Left colon (tissue), 2 donors: ENCODE measurements at regions not wholly inside any gene's neighbourhood (a gene's known extent, or its start where the extent isn't known, plus 50 kb on each side); places are given as distances from the start of the nearest gene placed in this dataset.
"Not testable (repeated sequence)": the region's sequence is repeated elsewhere in the genome, so short reads cannot be mapped to it uniquely, and the experiment has no call there.

ENCODE experiments used
- ATAC-seq: fragments of 200-7000 bp; cut with Tn5 transposase; one replicate; pipeline ENCODE4 v1.9.1; 2020; ENCODE audit warnings: mild to moderate bottlenecking, moderate library complexity
- DNase-seq, 2 donors: peaks; one replicate each; pipeline ENCODE4 v3.0.0-alpha.2; 2020
- intact Hi-C, 2 donors: fragments of 100-400 bp; cut with DNase I in 1 of 2; cut with micrococcal nuclease in 1 of 2; formaldehyde crosslinking; loops; one replicate each; pipeline versions ENCODE4 v1.11.2 to v1.14.0; 2022; cut with DNase I, micrococcal nuclease
- donor health status: DM: no; HTN: no; CAD: no.
- donor health status: DM: yes; HTN: yes; CAD: no.

GRCh38 chr17:52606098-52606497, 447.6 kb upstream of the CA10 start:
- no peak for DNase-seq
- intact Hi-C loops, result no loop called here

GRCh38 chr17:52604105-52604504, 445.6 kb upstream of the CA10 start:
- intact Hi-C loops, result no loop called here
- no peak for DNase-seq
- no peak for ATAC-seq

More at GRCh38 chr17:52606098-52606497, 447.6 kb upstream of the CA10 start:
- no peak for ATAC-seq

GRCh38 chr17:52597452-52598215, 439.1 kb upstream of the CA10 start:
- intact Hi-C loops, result not testable (repeated sequence)
- DNase-seq, result peak in 1 of 2 donors; percentile 20
- ATAC-seq, result peak; percentile 56

GRCh38 chr17:52594516-52594915, 436.0 kb upstream of the CA10 start:
- no peak for ATAC-seq
- intact Hi-C loops, result no loop called here
- no peak for DNase-seq

- DNase-seq (no peak), ATAC-seq (no peak)
- intact Hi-C loops, result no loop called here
These were observed 388.5 kb upstream of the CA10 start for GRCh38 chr17:52546990-52547389.

DNA sequence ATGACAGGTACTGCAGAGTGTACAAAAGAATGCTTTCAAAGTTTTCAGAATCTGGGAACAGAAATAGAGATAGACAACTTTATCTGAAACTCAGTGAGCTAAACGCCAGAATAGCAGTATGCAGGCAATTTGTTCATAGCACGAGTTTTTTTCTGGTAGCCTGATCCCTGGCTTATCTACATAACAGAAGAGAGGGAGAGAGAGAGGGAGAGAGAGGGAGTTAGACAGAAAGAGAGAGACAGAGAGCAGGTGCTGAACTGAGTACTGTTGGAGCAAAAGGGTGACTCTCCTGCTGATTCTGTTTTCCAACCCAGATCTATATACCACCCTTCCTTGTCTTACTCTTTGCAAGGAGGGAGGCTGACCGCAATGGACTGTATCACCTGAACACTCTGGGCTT, 388.0 kb upstream of the CA10 start:
- no peak for DNase-seq
- intact Hi-C loops, result no loop called here
- ATAC-seq, result no peak

- ATAC-seq, result no peak
- intact Hi-C loops, result no loop called here
- DNase-seq, result no peak
These were observed 378.9 kb upstream of the CA10 start for GRCh38 chr17:52537421-52537820.

DNA sequence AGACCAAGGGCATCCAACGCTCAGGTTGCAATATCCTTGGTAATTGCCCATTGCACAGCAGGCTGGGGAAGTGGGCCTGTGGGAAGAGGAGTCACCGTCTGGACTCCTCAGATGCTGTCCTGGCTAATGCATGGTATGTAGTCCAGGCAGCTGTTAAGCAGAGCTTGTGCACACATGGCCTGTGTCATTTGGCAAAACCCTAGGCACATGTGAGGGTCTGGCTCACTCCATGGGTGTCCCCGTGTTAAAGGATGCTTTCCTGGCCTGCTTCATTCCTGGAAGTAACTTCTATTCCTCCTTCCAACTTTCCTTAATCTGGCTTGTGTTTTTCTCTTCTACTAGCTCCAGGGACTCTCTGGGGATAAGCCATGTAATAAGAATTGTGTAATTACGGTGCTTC, 378.0 kb upstream of the CA10 start:
- no peak for ATAC-seq
- intact Hi-C loops, result no loop called here
- peak in 1 of 2 donors; percentile 23 for DNase-seq

GRCh38 chr17:52532373-52532772, 373.9 kb upstream of the CA10 start:
- intact Hi-C loops, result no loop called here

DNA sequence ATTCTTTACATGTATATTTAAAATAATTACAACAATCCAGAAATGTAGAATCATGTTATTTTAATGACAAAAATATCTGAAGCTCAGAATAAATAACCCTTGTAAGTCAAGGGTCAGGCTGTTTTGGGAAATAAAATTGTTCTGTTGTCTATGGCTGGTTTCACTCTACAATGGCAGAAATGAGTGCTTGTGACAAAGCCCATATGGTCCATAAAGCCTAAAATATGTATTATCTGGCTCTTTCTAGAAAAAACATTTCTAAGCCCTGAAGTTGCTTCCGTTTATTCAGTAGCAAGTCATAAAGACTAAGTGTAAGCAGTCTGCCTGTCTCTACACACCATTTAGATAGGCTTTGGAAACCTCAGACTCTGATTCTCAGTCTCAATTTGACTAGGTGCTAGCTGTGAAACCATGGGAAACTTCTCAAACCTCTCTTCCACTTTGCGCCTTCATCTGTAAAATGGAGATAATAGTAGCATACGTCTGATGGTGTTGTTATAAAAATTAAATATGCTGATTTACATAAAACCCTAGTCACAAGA, 365.7 kb upstream of the CA10 start:
- no peak for DNase-seq
- intact Hi-C loops, result no loop called here
- no peak for ATAC-seq

More at GRCh38 chr17:52532373-52532772, 373.9 kb upstream of the CA10 start:
- ATAC-seq, result no peak
- no peak for DNase-seq

DNA sequence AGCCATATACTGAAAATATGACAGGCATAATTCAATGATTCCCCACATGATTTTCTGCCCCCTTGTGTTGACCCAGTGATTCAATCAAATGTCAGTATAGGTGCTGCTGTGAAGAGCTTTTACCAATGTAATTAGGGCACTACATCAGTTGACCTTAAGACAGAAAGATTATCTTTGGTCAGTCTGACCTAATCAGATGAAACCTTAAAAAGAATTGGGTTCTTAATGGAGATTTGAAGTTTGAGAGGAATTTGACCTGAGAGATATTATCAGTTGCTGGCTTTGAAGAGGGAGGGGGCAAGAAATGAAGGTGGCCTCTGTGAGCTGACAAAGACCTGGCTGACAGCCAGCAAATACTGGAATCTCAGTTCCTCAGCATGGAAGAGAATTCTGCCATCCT, 358.7 kb upstream of the CA10 start:
- DNase-seq (no peak), ATAC-seq (no peak)
- intact Hi-C loops, result no loop called here

DNA sequence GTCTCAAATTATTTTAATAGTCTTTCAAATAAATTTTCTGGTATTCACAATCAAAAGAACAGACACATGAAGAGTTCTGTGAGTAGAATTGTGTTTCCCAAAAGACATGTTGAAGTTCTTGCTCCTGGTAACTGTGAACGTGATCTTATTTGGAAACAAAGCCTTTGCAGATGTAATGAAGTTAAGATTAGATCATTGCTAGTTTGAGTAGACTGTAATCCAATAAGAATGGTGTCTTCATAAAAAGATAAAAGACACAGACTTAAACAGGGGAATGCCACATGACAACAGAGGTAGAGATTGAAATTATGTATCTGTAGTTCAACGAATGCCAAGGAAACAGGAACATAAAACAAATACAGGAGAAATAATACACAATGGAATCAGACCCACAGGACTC, 357.4 kb upstream of the CA10 start:
- DNase-seq (no peak), ATAC-seq (no peak)
- intact Hi-C loops, result no loop called here

DNA sequence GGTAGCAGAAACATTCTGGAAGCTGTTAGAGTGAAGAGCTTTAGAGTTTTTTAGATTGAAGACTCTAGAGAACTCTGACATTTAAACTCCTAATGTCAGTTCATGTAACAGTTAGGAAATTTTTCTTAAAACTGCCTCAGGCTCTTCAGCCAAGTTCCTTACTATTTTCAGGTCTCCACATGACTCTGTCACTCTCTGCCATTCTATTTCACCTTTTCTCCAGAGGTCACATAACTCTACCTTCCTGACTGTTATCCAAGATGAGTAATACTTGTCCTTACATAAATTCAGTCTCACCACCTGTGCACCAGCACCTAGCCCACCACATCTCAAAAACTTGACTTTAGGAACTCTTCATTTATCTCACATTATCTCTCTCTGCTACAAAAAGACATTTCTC, 347.1 kb upstream of the CA10 start:
- intact Hi-C loops, result no loop called here
- no peak for ATAC-seq
- DNase-seq, result no peak

- ATAC-seq (no peak), DNase-seq (no peak)
- intact Hi-C loops, result no loop called here
These were observed 345.6 kb upstream of the CA10 start for GRCh38 chr17:52504081-52504480.

DNA sequence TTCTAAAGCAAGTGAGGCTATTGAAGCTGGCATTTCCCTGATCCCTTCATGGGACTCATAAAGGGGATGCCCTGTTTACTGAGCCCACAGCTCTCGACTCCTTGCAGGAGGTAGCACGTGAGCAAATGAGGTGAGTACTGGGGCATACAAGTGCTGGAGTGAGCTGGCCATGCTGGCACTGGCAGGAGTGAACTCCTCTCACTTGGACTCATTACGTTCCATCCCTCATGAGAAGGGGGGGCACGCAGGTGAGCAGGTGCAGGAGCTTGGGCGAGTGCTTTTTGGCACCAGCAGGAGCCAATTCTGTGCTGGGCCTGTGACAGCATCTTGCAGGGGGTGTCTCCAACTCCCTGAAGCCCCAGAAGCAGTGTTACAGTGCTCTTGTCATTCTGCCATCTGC, 337.1 kb upstream of the CA10 start:
- no peak for DNase-seq
- no peak for ATAC-seq
- intact Hi-C loops, result no loop called here

DNA sequence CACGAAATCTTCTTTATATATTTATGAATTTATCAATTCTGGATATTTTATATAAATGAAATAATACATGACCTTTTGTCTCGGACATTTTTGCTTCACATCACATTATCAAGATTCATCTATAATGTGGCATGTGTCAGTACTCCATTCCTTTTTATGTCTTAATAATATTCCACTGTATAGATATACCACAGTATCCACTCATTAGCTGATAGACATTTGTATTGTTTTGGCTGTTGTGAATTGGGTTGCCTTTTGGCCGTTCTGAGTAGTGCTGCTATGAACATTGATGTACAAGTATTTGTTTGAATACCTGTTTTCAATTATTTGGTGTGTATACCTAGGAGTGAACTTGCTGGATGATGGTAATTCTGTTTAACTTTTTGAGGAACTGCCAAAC, 323.8 kb upstream of the CA10 start:
- ATAC-seq (no peak), DNase-seq (no peak)
- intact Hi-C loops, result no loop called here

GRCh38 chr17:52477824-52478699, 319.5 kb upstream of the CA10 start:
- DNase-seq (peak; percentile 14 to 23), ATAC-seq (peak; percentile 81)
- intact Hi-C loops, result no loop called here

GRCh38 chr17:52476638-52477313, 318.3 kb upstream of the CA10 start:
- ATAC-seq (peak; percentile 62), DNase-seq (no peak)
- intact Hi-C loops, result no loop called here

- intact Hi-C loops, result no loop called here
- DNase-seq (no peak), ATAC-seq (no peak)
These were observed 312.0 kb upstream of the CA10 start for GRCh38 chr17:52470553-52470952.
